Esophagus squamous epithelium (tissue), 5 donors: ENCODE measurements at regions not wholly inside any gene's neighbourhood (a gene's known extent, or its start where the extent isn't known, plus 50 kb on each side); places are given as distances from the start of the nearest gene placed in this dataset.
A peak's percentile ranks its signal among the peaks of the same experiment; 100 is the strongest.

Experiments used
- DNase-seq: peaks from one replicate; lab custom pipeline; 2025; lab: John Stamatoyannopoulos, UW
- H3K27ac ChIP-seq, 4 donors: fragments of 200-600 bp; sonication (generic); one replicate each; pipeline ENCODE4 v1.5.1; 2016 to 2019; ENCODE audit warnings: mild to moderate bottlenecking in 1 of 4
- H3K27me3 ChIP-seq, 4 donors: fragments of 200-600 bp; sonication (generic); 1 replicate in 3 of 4; 2 replicates in 1 of 4; pipeline versions ENCODE4 v1.5.1 to v1.6.0; 2017 to 2021; ENCODE audit warnings: antibody characterized with exemption in 1 of 4
- H3K36me3 ChIP-seq, 3 donors: fragments of 200-600 bp; sonication (generic); one replicate each; pipeline ENCODE4 v1.5.1; 2016 to 2019
- H3K4me1 ChIP-seq, 3 donors: fragments of 200-600 bp; sonication (generic); one replicate each; pipeline ENCODE4 v1.5.1; 2017 to 2019
- H3K4me3 ChIP-seq, 4 donors: fragments of 200-600 bp; sonication (generic); 1 replicate in 3 of 4; 2 replicates in 1 of 4; pipeline ENCODE4 v1.5.1; 2016 to 2019; ENCODE audit warnings: mild to moderate bottlenecking in 2 of 4, moderate library complexity in 1 of 4
- H3K9me3 ChIP-seq, 3 donors: fragments of 200-600 bp; sonication (generic); one replicate each; pipeline ENCODE4 v1.5.1; 2016 to 2019
- CTCF ChIP-seq, 6 experiments: fragments of 450-650 bp in 4 of 6; fragments of 200-600 bp in 2 of 6; sonication (generic) in 2 of 6; IDR thresholded peaks; one replicate each; pipeline ENCODE4 v1.5.1; 2016 to 2019; ENCODE audit warnings: antibody characterized with exemption in 6 of 6, mild to moderate bottlenecking in 4 of 6, moderate library complexity in 4 of 6
- POLR2A ChIP-seq, 4 donors: fragments of 450-650 bp; IDR thresholded peaks; one replicate each; pipeline ENCODE4 v1.6.1; 2017; ENCODE audit warnings: antibody characterized with exemption in 4 of 4, mild to moderate bottlenecking in 4 of 4, moderate library complexity in 3 of 4
- WGBS, 2 donors: methylation state at CpG; one replicate each; pipeline ENCODE4 v1.1.5; 2018; 5-methylcytosine and 5-hydroxymethylcytosine counted together
- intact Hi-C: fragments of 100-400 bp; cut with DNase I; formaldehyde crosslinking; loops from one replicate; pipeline ENCODE4 v1.15.0; 2022
- donor health status: DM: yes; HTN: yes; CAD: no.

GRCh38 chr1:39139723-39140360 lies 64.7 kb upstream of the MACF1 start:
- no peak overlapping the region for H3K4me3 ChIP-seq
- H3K9me3 ChIP-seq = no peaks in the 10 kb centered on the region
- TF ChIP-seq POLR2A (IDR thresholded peaks at IDR 0.05) = no peak
- TF ChIP-seq CTCF (IDR thresholded peaks at IDR 0.05) = no peak
- no peak for DNase-seq
- H3K36me3 ChIP-seq = no peaks in the 10 kb centered on the region
- no peak overlapping the region for H3K27ac ChIP-seq
- H3K27me3 ChIP-seq = no peaks in the 10 kb centered on the region
- peaks cover 4 to 43% (median 37%) of the 10 kb centered on the region in 3 donors for H3K4me1 ChIP-seq
- intact Hi-C loops = no loop called here
- WGBS, 2 donors = 92 to 94% methylated on average over 3 of the region's 3 CpGs

GRCh38 chr1:39141925-39142324 lies 62.6 kb upstream of the MACF1 start:
- no peaks in the 10 kb centered on the region for H3K36me3 ChIP-seq
- intact Hi-C loops = no loop called here
- WGBS, 2 donors = 50 to 81% methylated on average over 1 of the region's 1 CpG
- no peak for DNase-seq
- H3K4me3 ChIP-seq = no peak overlapping the region
- no peaks in the 10 kb centered on the region for H3K9me3 ChIP-seq
- H3K27me3 ChIP-seq = no peaks in the 10 kb centered on the region
- H3K27ac ChIP-seq = peak overlapping the region in 2 of 4 donors; percentile 45 to 55
- peaks cover 4 to 56% (median 37%) of the 10 kb centered on the region in 3 donors for H3K4me1 ChIP-seq
- TF ChIP-seq CTCF (IDR thresholded peaks at IDR 0.05) (no peak), POLR2A (IDR thresholded peaks at IDR 0.05) (no peak)

GRCh38 chr1:39142401-39143060 lies 62.0 kb upstream of the MACF1 start:
- DNase-seq = no peak
- TF ChIP-seq POLR2A (IDR thresholded peaks at IDR 0.05) = no peak
- no peak for TF ChIP-seq CTCF (IDR thresholded peaks at IDR 0.05)
- peak overlapping the region in 3 of 4 donors; percentile 45 to 57 (median 55) for H3K27ac ChIP-seq
- H3K36me3 ChIP-seq = no peaks in the 10 kb centered on the region
- WGBS, 2 donors = 65 to 93% methylated on average over 3 of the region's 3 CpGs
- no peaks in the 10 kb centered on the region for H3K9me3 ChIP-seq
- intact Hi-C loops = no loop called here
- H3K4me3 ChIP-seq = no peak overlapping the region
- no peaks in the 10 kb centered on the region for H3K27me3 ChIP-seq
- peaks cover 4 to 56% (median 37%) of the 10 kb centered on the region in 3 donors for H3K4me1 ChIP-seq

GRCh38 chr1:39144924-39145323 lies 59.6 kb upstream of the MACF1 start:
- no peak for TF ChIP-seq CTCF (IDR thresholded peaks at IDR 0.05)
- TF ChIP-seq POLR2A (IDR thresholded peaks at IDR 0.05) = no peak
- intact Hi-C loops = no loop called here
- H3K9me3 ChIP-seq = no peaks in the 10 kb centered on the region
- H3K27me3 ChIP-seq = no peaks in the 10 kb centered on the region
- H3K27ac ChIP-seq = no peak overlapping the region
- WGBS, 2 donors = 74 to 77% methylated on average over 3 of the region's 3 CpGs
- peaks cover 4 to 54% (median 32%) of the 10 kb centered on the region in 3 donors for H3K4me1 ChIP-seq
- no peaks in the 10 kb centered on the region for H3K36me3 ChIP-seq
- DNase-seq = no peak
- H3K4me3 ChIP-seq = no peak overlapping the region

- Histone ChIP-seq H3K27ac (no peak overlapping the region), H3K4me1 (peaks cover 4 to 49% (median 27%) of the 10 kb centered on the region in 3 donors), H3K36me3 (no peaks in the 10 kb centered on the region), H3K27me3 (no peaks in the 10 kb centered on the region), H3K9me3 (no peaks in the 10 kb centered on the region), H3K4me3 (no peak overlapping the region)
- no peak for TF ChIP-seq CTCF (IDR thresholded peaks at IDR 0.05)
- no peak for TF ChIP-seq POLR2A (IDR thresholded peaks at IDR 0.05)
- 57 to 65% methylated on average over 2 of the region's 2 CpGs for WGBS, 2 donors
- no peak for DNase-seq
- intact Hi-C loops = no loop called here
These were observed 59.0 kb upstream of the MACF1 start for GRCh38 chr1:39145331-39145965.
